Transverse colon (tissue), 3 donors: ENCODE measurements at regions not wholly inside any gene's neighbourhood (a gene's known extent, or its start where the extent isn't known, plus 50 kb on each side); places are given as distances from the start of the nearest gene placed in this dataset.

ENCODE experiments used
- CTCF ChIP-seq, 5 experiments: fragments of 200-600 bp in 3 of 5; fragments of 450-650 bp in 2 of 5; sonication (generic) in 3 of 5; IDR thresholded peaks; 1 replicate in 2 of 5; 2 replicates in 3 of 5; pipeline ENCODE4 v1.5.1; 2016 to 2017; ENCODE audit warnings: antibody characterized with exemption in 5 of 5, inconsistent platforms in 3 of 5, mild to moderate bottlenecking in 2 of 5, moderate library complexity in 1 of 5
- POLR2A ChIP-seq: fragments of 450-650 bp; IDR thresholded peaks from one replicate; pipeline ENCODE4 v1.6.1; 2016; ENCODE audit warnings: antibody characterized with exemption, mild to moderate bottlenecking, moderate library complexity

- TF ChIP-seq CTCF (IDR thresholded peaks at IDR 0.05) (no peak), POLR2A (no peak)
Measured at GRCh38 chr18:48473816-48474215, 64.6 kb upstream of the ZBTB7C start.
